ENCODE measurements at regions not wholly inside any gene's neighbourhood (a gene's known extent, or its start where the extent isn't known, plus 50 kb on each side); places are given as distances from the start of the nearest gene placed in this dataset.

GRCh38 chr20:43385914-43386313 is 71.8 kb upstream of the SRSF6 start:
- no peak for TF ChIP-seq RAD51 (IDR thresholded peaks at IDR 0.05)
- no peak for TF ChIP-seq ETV6 (conservative IDR thresholded peaks at IDR 0.05 in 1 of 2, IDR thresholded peaks at IDR 0.05 in 1 of 2; ENCODE audit: borderline replicate concordance in 1 of 2, low read depth in 1 of 2)
- TF ChIP-seq RFX5 (IDR thresholded peaks at IDR 0.05; ENCODE audit: low read depth, low read length) = no peak
- TF ChIP-seq, protein P1, sequence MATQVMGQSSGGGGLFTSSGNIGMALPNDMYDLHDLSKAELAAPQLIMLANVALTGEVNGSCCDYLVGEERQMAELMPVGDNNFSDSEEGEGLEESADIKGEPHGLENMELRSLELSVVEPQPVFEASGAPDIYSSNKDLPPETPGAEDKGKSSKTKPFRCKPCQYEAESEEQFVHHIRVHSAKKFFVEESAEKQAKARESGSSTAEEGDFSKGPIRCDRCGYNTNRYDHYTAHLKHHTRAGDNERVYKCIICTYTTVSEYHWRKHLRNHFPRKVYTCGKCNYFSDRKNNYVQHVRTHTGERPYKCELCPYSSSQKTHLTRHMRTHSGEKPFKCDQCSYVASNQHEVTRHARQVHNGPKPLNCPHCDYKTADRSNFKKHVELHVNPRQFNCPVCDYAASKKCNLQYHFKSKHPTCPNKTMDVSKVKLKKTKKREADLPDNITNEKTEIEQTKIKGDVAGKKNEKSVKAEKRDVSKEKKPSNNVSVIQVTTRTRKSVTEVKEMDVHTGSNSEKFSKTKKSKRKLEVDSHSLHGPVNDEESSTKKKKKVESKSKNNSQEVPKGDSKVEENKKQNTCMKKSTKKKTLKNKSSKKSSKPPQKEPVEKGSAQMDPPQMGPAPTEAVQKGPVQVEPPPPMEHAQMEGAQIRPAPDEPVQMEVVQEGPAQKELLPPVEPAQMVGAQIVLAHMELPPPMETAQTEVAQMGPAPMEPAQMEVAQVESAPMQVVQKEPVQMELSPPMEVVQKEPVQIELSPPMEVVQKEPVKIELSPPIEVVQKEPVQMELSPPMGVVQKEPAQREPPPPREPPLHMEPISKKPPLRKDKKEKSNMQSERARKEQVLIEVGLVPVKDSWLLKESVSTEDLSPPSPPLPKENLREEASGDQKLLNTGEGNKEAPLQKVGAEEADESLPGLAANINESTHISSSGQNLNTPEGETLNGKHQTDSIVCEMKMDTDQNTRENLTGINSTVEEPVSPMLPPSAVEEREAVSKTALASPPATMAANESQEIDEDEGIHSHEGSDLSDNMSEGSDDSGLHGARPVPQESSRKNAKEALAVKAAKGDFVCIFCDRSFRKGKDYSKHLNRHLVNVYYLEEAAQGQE (IDR thresholded peaks at IDR 0.05; ENCODE audit: low read depth, low read length) = no peak

All from GM12878 (cell line).